ENCODE measurements at regions not wholly inside any gene's neighbourhood (a gene's known extent, or its start where the extent isn't known, plus 50 kb on each side); places are given as distances from the start of the nearest gene placed in this dataset.

GRCh38 chr4:114472269-114473032, 126.2 kb upstream of the UGT8 start:
- no peak for DNase-seq

DNA sequence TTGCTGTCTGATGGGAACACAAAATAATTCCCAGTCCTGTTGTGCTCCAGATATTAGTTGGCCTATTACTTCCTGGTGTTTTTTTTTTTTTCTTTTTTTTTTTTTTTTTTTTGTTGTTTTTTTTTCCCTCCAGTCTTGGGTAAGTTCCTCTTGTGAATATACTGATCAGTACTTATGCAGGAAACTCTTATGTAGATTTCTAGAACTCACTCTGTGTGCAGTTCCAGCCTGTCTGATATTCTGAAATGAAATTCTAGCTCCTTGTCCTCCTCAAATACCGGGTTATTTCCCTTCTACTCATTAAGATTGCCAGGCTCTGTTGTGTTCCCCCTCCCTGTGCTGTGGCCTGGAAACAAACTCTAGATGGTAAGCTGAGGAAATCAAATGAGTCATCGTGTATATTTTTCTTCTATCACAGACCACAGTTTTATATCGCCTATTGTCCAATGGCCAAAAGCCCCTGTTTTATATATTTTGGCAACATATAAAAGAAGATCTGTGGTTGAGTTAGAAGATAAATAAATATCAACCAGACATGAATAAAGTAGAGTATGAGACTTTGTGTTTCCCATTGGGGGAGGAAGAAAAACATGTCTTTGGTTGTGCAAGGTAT, 124.3 kb upstream of the UGT8 start:
- DNase-seq, result no peak

GRCh38 chr4:114476310-114476709, 122.3 kb upstream of the UGT8 start:
- DNase-seq, result no peak

- DNase-seq, result no peak
Observed at GRCh38 chr4:114479595-114479994, 119.0 kb upstream of the UGT8 start.

DNA sequence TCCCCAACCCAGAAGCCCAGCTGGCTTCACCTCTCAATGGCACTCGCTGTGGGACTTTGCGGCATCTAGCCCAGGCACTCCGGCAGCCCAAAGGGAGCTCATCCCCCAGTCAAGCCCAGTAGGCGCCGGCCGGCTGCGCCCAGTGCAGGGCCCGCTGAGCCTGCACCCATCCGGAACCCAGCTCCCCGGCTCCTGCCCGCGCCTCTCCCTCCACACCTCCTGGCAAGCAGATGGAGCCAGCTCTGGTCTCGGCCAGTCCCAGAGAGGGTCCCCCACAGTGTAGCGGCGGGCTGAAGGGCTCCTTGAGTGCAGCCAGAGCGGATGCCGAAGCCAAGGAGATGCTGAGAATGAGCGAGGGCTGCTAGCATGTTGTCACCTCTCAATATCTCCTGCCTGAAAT, 116.8 kb upstream of the UGT8 start:
- no peak for DNase-seq

DNA sequence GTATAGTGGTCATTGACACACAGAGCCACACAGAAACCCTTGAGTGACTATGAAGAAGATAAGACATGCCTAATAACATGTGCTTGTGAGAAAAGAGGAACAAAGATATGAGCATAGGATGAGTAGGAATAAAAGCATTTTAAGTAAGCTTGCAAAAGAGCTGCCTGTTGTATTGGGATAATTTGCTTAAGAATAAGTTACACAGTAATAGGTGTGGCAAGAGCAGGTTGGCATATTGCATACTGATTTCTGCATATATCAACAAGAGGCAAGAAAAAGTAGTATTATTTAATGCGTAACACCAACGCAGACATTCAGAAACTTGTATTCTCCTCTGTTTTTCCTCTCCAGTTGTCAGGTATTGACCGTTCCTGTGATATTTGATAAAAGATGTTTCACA, 111.5 kb upstream of the UGT8 start:
- no peak for DNase-seq

- DNase-seq, result no peak
Observed at GRCh38 chr4:114488301-114488982, 110.2 kb upstream of the UGT8 start.

DNA sequence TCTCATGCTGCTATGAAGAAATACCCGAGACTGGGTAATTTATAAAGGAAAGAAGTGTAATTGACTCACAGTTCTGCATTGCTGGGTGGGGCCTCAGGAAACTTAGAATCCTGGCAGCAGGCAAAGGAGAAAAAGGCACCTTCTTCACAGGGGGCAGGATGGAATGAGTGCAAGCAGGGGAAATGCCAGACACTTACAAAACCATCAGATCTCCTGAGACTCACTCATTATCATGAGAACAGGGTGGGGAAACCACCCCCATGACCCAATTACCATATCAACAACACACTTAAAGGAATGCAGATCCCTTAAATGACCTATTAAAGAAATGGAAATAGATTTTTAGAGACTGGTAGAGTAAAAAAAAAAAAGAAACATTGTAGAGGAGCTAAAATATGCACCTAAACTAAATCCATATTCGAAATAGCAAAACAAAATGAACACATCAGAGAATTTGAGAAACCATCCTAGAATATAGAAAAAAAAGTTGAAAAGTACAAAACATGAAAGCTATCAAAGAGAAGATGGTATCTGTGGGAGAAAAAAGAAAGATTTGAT, 104.3 kb upstream of the UGT8 start:
- no peak for DNase-seq

- DNase-seq, result no peak
Observed at GRCh38 chr4:114495471-114495928, 103.1 kb upstream of the UGT8 start.

DNA sequence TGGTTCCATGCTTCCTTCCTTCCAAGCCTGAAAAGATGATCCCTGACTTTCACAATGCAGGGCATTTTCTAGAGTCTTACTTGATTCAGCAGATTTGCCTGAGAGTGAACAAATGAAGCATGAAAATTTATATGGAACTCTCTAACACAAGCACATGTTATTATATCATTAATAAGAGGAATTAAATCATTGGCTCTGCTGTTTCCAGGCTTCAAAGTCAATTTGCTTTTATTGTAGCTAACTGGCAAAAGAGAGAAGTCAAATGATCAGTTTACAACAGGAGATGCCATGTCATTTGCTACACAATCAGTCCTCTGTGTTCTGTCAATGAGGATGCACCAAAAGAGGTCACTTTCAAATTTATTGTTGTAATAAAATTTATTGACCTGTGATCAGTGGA, 101.5 kb upstream of the UGT8 start:
- DNase-seq, result no peak

GRCh38 chr4:114509340-114509739, 89.3 kb upstream of the UGT8 start:
- DNase-seq, result no peak

- DNase-seq, result no peak
Observed at GRCh38 chr4:114512595-114513295, 85.9 kb upstream of the UGT8 start.

DNA sequence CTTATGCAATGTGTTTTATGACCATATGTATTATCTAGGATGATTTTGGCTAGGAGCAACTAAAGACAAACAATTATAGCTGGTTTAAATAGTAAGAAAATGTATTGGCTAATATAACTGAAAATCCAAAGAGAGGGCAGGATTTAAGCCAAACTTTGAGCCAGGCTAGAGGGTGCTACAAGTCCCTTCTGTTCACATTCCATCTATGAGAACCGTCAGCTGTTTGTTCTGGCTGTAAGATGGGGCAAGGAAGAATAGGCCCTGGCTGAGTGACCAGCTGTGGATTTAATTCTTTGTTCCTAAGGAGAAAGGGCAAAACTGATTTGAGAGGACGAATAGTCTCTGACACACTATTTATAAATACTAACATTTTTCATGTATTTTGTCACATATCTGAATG, 79.2 kb upstream of the UGT8 start:
- no peak for DNase-seq

GRCh38 chr4:114527170-114527569, 71.4 kb upstream of the UGT8 start:
- DNase-seq, result no peak

DNA sequence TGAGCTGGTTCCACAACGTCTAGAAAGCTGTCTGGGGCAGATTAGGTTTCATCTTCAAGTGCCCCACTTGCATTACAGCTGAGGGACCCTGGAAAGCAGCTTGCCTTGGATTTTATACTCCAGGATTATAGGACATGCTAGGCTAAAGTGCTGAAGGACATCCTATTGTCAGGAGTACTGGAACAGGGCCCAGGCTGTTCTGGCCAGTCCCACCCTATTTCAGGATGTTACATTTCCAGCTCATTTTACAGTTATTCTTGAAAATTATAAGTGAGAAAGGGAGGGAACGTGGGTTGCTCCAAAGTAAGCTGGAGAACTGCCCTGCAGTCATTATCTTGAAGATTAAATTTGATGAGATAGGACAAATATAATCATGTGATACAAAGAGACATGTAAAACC, 71.0 kb upstream of the UGT8 start:
- DNase-seq, result no peak

DNA sequence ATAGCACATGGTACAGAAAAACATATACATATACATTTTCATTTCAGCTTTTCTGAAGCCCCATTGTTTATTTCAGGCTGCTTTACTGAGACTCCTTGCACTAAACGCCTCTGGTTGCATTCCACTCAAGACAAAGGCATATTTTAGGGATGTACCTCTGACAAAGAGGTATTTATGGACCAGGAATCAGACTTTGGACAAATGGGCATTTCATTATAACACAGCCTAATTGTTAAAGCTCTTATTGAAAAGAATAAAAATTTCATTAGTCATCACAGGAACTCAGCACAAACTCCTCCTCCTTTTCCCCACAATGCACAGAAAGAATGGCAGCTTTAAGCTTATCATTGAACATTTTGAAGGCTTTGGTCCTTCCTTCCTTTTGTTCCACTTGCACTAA, 62.9 kb upstream of the UGT8 start:
- DNase-seq, result no peak

DNA sequence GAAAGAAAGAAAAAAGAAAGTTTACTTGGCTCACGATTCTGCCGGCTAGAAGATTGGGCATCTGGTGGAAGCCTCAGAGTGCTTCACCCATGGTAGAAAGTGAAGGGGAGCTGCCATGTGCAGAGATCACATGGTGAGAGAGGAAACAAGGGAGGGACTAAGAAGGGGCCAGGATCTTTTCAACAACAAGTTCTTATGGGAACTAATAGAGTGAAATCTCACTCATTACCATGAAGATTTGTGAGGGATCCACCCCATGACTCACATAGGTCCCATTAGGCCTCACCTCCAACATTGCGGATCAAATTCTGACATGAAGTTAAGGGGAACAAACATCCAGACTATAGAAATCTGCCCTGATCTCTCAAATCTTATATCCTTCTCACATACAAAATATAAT, 61.3 kb upstream of the UGT8 start:
- no peak for DNase-seq

DNA sequence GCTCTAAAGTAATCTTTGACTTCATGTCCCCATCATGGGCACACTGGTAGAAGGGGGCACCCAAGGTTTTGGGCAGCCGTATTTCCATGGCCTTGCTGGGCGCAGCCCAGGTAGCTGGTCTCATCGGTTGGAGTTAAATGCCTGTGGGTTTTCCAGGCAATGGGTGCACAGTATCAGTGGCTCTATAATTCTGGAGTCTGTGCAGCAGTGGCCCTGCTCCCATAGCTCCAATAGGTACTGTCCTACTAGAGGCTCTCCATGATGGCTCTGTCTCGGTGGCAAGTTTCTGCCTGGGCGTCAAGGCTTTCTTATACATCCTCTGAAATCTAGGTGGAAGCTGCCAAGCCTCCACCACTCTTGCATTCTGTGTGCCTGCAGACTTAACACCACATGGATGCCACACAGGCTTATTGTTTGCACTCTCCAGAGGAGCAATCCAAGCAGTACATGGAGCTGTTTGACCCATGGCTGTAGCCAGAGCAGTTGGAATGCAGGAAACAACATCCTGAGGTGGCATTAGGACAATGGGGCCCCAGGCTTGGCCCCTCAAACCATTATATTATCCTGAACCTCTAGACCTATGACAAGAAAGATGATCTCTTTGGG, 60.5 kb upstream of the UGT8 start:
- DNase-seq, result no peak

- no peak for DNase-seq
Observed at GRCh38 chr4:114539985-114540384, 58.6 kb upstream of the UGT8 start.

DNA sequence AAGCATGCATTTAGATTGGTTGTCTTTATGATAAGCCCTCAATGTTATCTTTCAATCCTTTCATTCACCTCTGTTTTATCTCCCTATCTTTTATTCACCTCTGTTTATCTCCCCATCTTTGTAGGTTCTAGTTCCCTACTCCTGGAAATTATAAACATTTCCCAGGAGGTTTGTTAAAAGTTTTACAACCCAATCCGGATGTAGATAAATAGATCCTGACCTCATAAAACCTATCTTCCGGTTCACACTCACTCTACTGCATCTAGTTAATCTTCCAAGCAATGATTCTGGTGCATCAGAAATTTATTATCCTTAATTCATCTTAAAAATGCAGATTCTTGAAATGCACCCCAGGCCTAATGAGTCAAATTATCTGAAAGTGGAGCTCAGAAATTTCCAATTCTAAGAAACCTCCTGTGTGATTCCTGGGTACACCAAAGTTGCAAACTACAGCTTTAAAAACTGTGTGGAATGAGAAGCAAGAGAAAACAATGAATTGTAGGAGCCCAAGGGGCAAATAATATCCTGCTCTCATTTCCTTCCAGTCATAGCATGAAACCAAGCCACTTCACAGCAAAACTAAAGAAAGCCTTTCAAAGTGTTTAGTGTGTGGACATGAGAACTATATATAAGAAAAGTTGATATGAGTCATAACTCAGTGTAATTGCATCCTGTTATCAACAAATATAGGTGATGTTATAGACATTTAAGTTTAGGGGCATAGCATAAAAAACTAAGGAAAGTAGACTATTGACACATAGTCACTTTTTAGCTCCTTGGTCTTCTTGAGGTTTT, 51.1 kb upstream of the UGT8 start:
- DNase-seq, result no peak

All from NCI-H1930 (cell line).